T-helper 2 cell treated with Interferon-gamma antibody and Interleukin-4, amounts not matched to agents 5 μg/mL and 100 μg/mL, for 36 hours (primary cell): ENCODE measurements at regions not wholly inside any gene's neighbourhood (a gene's known extent, or its start where the extent isn't known, plus 50 kb on each side); places are given as distances from the start of the nearest gene placed in this dataset.

ENCODE experiments used
- DNase-seq: peaks from one replicate; pipeline ENCODE4 v3.0.0; 2021; ENCODE audit warnings: low spot score
- H3K27ac Mint-ChIP-seq: one replicate; pipeline ENCODE4 v1.8.0; 2021; ENCODE audit warnings: mild to moderate bottlenecking, mixed read lengths
- H3K27me3 Mint-ChIP-seq: one replicate; pipeline ENCODE4 v1.8.0; 2021; ENCODE audit warnings: low read depth, mixed read lengths
- H3K36me3 Mint-ChIP-seq: one replicate; pipeline ENCODE4 v1.8.0; 2021; ENCODE audit warnings: low read depth, mixed read lengths
- H3K4me1 Mint-ChIP-seq: one replicate; pipeline ENCODE4 v1.8.0; 2021; ENCODE audit warnings: low read depth, mixed read lengths
- H3K4me3 Mint-ChIP-seq: one replicate; pipeline ENCODE4 v1.8.0; 2022; ENCODE audit warnings: mild to moderate bottlenecking, moderate library complexity, mixed read lengths
- H3K9me3 Mint-ChIP-seq: one replicate; pipeline ENCODE4 v1.8.0; 2021; ENCODE audit warnings: mixed read lengths

DNA sequence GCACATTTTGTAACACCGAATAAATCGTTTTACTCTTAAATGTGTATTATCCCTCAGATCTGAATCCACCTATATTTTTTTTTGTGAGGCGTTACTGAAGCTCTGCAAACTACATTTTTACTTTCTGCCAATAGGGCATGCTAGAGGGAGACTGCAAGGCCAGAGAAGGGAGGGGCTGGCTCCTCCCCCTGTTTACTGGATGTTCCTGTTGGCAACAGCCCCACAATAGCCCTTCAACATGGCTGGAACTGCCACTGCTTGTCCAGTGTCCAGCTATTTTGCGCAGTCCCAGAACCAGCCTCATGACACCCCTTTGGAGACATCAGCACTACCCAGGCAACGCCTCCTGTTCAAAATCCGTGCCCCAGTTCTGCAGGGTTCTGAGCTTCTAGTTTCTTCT is 85.4 kb upstream of the MIER3 start:
- Mint-ChIP-seq H3K4me3 (no peak overlapping the region), H3K27me3 (peaks cover 14% of the 10 kb centered on the region), H3K27ac (no peak overlapping the region), H3K4me1 (no peaks in the 10 kb centered on the region), H3K9me3 (no peaks in the 10 kb centered on the region), H3K36me3 (no peaks in the 10 kb centered on the region)
- DNase-seq, result no peak

- no peak for DNase-seq
- Mint-ChIP-seq H3K27me3 (peaks cover 3% of the 10 kb centered on the region), H3K27ac (no peak overlapping the region), H3K36me3 (no peaks in the 10 kb centered on the region), H3K4me1 (no peaks in the 10 kb centered on the region), H3K9me3 (no peaks in the 10 kb centered on the region), H3K4me3 (no peak overlapping the region)
Observed at GRCh38 chr5:57041570-57041969, 89.6 kb upstream of the MIER3 start.

GRCh38 chr5:57042524-57042931 is 90.6 kb upstream of the MIER3 start:
- no peak overlapping the region for H3K27ac Mint-ChIP-seq
- H3K4me1 Mint-ChIP-seq, result no peaks in the 10 kb centered on the region
- H3K4me3 Mint-ChIP-seq, result no peak overlapping the region
- H3K9me3 Mint-ChIP-seq, result no peaks in the 10 kb centered on the region
- H3K36me3 Mint-ChIP-seq, result no peaks in the 10 kb centered on the region
- DNase-seq, result no peak
- peaks cover 3% of the 10 kb centered on the region for H3K27me3 Mint-ChIP-seq

- H3K4me3 Mint-ChIP-seq, result no peak overlapping the region
- DNase-seq, result no peak
- no peaks in the 10 kb centered on the region for H3K9me3 Mint-ChIP-seq
- no peaks in the 10 kb centered on the region for H3K36me3 Mint-ChIP-seq
- H3K4me1 Mint-ChIP-seq, result no peaks in the 10 kb centered on the region
- H3K27me3 Mint-ChIP-seq, result peaks cover 7% of the 10 kb centered on the region
- H3K27ac Mint-ChIP-seq, result no peak overlapping the region
Observed at GRCh38 chr5:57054135-57054534, 102.2 kb upstream of the MIER3 start.

DNA sequence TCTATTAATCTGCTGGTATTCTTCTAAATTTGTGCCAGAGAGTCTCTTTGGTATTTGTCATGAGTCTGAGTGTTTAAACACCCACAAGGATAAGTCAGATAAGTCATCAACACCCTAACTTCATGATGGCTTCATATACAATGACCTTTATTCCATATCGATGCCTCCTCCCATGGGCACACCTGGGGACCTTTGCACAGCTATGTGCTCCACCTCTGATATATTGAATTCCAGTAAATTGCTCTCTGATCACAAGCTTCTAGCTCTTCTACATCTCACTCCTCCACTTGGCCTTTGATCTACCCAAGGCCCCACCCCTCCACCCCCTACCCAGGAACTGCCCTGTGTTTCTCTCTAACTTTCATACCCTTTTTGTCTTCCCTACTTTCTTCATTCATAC is 102.7 kb upstream of the MIER3 start:
- DNase-seq, result no peak
- H3K4me3 Mint-ChIP-seq, result no peak overlapping the region
- H3K27ac Mint-ChIP-seq, result no peak overlapping the region
- no peaks in the 10 kb centered on the region for H3K9me3 Mint-ChIP-seq
- no peaks in the 10 kb centered on the region for H3K36me3 Mint-ChIP-seq
- no peaks in the 10 kb centered on the region for H3K4me1 Mint-ChIP-seq
- H3K27me3 Mint-ChIP-seq, result peaks cover 3% of the 10 kb centered on the region

- H3K27ac Mint-ChIP-seq, result no peak overlapping the region
- no peaks in the 10 kb centered on the region for H3K4me1 Mint-ChIP-seq
- no peak overlapping the region for H3K4me3 Mint-ChIP-seq
- H3K9me3 Mint-ChIP-seq, result no peaks in the 10 kb centered on the region
- H3K27me3 Mint-ChIP-seq, result peaks cover 3% of the 10 kb centered on the region
- no peaks in the 10 kb centered on the region for H3K36me3 Mint-ChIP-seq
- no peak for DNase-seq
Observed at GRCh38 chr5:57055731-57056130, 103.8 kb upstream of the MIER3 start.

DNA sequence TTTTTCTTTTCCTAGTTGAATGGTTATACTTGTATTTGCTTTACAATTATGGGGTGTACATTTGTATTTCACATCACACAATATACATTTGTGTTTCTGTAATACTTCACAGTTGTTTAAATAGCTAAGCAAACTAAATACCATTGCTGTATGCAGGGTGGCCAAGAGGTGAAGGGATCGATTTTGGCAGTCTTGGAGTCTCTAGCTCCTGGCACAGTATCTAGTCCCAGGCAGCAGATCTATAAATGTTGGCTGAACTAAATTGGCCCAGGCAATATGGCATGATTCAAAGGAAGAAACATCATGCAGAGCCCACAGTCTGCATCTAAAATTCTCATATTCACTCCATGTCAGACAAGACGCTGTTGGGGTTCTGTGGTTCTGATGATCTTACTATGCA is 110.1 kb upstream of the GPBP1 start:
- no peak overlapping the region for H3K27ac Mint-ChIP-seq
- H3K4me1 Mint-ChIP-seq, result no peaks in the 10 kb centered on the region
- no peak for DNase-seq
- H3K4me3 Mint-ChIP-seq, result no peak overlapping the region
- no peaks in the 10 kb centered on the region for H3K36me3 Mint-ChIP-seq
- peaks cover 7% of the 10 kb centered on the region for H3K27me3 Mint-ChIP-seq
- H3K9me3 Mint-ChIP-seq, result peaks cover 3% of the 10 kb centered on the region

- H3K27ac Mint-ChIP-seq, result no peak overlapping the region
- H3K27me3 Mint-ChIP-seq, result peaks cover 9% of the 10 kb centered on the region
- H3K9me3 Mint-ChIP-seq, result peaks cover 10% of the 10 kb centered on the region
- H3K4me3 Mint-ChIP-seq, result no peak overlapping the region
- DNase-seq, result no peak
- H3K4me1 Mint-ChIP-seq, result no peaks in the 10 kb centered on the region
- H3K36me3 Mint-ChIP-seq, result no peaks in the 10 kb centered on the region
Observed at GRCh38 chr5:57066924-57067596, 106.8 kb upstream of the GPBP1 start.

DNA sequence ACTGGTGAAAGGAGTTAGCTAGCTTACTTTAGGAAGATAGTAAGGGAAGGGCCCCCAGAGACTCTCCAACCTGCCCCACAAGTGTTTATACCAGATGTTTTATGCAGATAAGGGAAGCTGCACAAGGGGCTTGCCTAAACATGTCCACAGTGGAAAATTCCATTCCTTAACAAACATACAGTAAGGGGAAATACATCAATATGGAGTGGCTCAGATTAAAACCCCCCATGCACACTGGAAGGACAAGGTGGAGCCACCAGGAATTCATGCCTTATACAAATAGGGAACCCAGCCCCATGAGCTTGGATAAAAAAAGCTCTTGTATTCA is 106.3 kb upstream of the GPBP1 start:
- H3K4me1 Mint-ChIP-seq, result no peaks in the 10 kb centered on the region
- no peaks in the 10 kb centered on the region for H3K36me3 Mint-ChIP-seq
- DNase-seq, result no peak
- peaks cover 10% of the 10 kb centered on the region for H3K9me3 Mint-ChIP-seq
- no peak overlapping the region for H3K4me3 Mint-ChIP-seq
- no peak overlapping the region for H3K27ac Mint-ChIP-seq
- H3K27me3 Mint-ChIP-seq, result peaks cover 11% of the 10 kb centered on the region

DNA sequence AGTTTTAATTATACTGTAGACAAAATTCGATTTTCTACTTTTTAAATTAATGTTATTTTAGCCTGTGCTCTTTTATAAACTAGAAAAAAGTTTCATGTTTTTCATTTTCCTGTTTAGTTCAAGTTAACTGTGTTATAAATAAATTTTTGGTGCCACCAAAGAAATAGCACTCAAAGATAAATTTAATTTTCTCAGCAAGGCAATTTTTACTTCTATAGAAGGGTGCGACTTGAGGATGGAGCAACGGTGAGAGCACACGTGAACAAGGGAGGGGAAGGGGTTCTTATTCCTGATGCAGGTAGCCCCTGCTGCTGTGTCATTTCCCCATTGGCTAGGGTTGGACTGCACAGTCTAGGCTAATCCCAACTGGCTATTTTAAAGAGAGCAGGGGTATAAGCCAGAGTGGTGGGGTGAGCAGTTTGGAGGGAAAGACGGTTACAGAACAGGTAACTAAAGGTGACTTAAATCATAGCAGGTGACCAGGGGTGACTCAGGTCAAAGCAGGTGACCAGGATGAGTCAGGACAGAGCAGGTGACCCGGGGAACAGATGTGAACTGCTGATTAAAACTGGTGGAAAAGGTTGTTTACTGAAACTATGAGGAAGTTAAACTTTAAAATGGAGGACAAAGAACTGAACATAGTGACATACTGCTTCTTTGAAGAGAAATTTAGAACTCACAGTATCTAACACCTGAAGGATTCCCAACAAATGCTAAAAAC is 104.6 kb upstream of the GPBP1 start:
- Mint-ChIP-seq H3K4me3 (no peak overlapping the region), H3K27me3 (peaks cover 11% of the 10 kb centered on the region), H3K4me1 (no peaks in the 10 kb centered on the region), H3K9me3 (peaks cover 10% of the 10 kb centered on the region), H3K36me3 (no peaks in the 10 kb centered on the region), H3K27ac (no peak overlapping the region)
- no peak for DNase-seq

GRCh38 chr5:57072218-57072892 is 101.5 kb upstream of the GPBP1 start:
- DNase-seq, result no peak

GRCh38 chr5:57082441-57083067 is 91.3 kb upstream of the GPBP1 start:
- Mint-ChIP-seq H3K4me1 (no peaks in the 10 kb centered on the region), H3K27ac (no peak overlapping the region), H3K36me3 (no peaks in the 10 kb centered on the region), H3K9me3 (no peaks in the 10 kb centered on the region), H3K4me3 (no peak overlapping the region), H3K27me3 (peaks cover 16% of the 10 kb centered on the region)
- DNase-seq, result no peak

More at GRCh38 chr5:57072218-57072892, 101.5 kb upstream of the GPBP1 start:
- Mint-ChIP-seq H3K27me3 (peaks cover 8% of the 10 kb centered on the region), H3K4me1 (no peaks in the 10 kb centered on the region), H3K4me3 (no peak overlapping the region), H3K36me3 (no peaks in the 10 kb centered on the region), H3K27ac (no peak overlapping the region), H3K9me3 (peaks cover 7% of the 10 kb centered on the region)

- H3K36me3 Mint-ChIP-seq, result no peaks in the 10 kb centered on the region
- no peak overlapping the region for H3K4me3 Mint-ChIP-seq
- DNase-seq, result no peak
- H3K27ac Mint-ChIP-seq, result no peak overlapping the region
- peaks cover 11% of the 10 kb centered on the region for H3K27me3 Mint-ChIP-seq
- H3K4me1 Mint-ChIP-seq, result no peaks in the 10 kb centered on the region
- no peaks in the 10 kb centered on the region for H3K9me3 Mint-ChIP-seq
Observed at GRCh38 chr5:57085306-57086081, 88.4 kb upstream of the GPBP1 start.
